ENCODE measurements at regions not wholly inside any gene's neighbourhood (a gene's known extent, or its start where the extent isn't known, plus 50 kb on each side); places are given as distances from the start of the nearest gene placed in this dataset.
"Not testable (repeated sequence)": the region's sequence is repeated elsewhere in the genome, so short reads cannot be mapped to it uniquely, and the experiment has no call there.

GRCh38 chrX:46165866-46166265 is 379.4 kb downstream of the ZNF674 start:
- Histone ChIP-seq H3K9ac (ENCODE audit: low read depth, low read length) (no peak overlapping the region), H3K9me3 (ENCODE audit: insufficient read depth, low read length, severe bottlenecking) (no peaks in the 10 kb centered on the region), H3K79me2 (ENCODE audit: insufficient read depth, low read length) (no peaks in the 10 kb centered on the region), H3K36me3 (ENCODE audit: insufficient read depth, low read length) (no peaks in the 10 kb centered on the region), H3K4me1 (ENCODE audit: insufficient read depth, low read length) (no peaks in the 10 kb centered on the region), H3K4me3 (ENCODE audit: low read depth in 1 of 2, low read length in 2 of 2) (no peak overlapping the region), H3K27ac (ENCODE audit: low read length) (no peak overlapping the region), H3K4me2 (ENCODE audit: insufficient read depth, low read length) (no peak overlapping the region), H2AFZ (ENCODE audit: low read depth, low read length) (no peak overlapping the region), H4K20me1 (ENCODE audit: insufficient read depth, low read length) (no peaks in the 10 kb centered on the region), H3K27me3 (ENCODE audit: insufficient read depth, low read length, poor library complexity) (no peaks in the 10 kb centered on the region)
- ATAC-seq (ENCODE audit: insufficient read depth, low read depth) (no peak), DNase-seq (no peak)
- TF ChIP-seq EZH2 (IDR thresholded peaks at IDR 0.05; ENCODE audit: borderline replicate concordance, low read depth, low read length, severe bottlenecking): no peak
- no peak for TF ChIP-seq CTCF (IDR thresholded peaks at IDR 0.05; ENCODE audit: borderline replicate concordance, extremely low read depth, low read length, poor library complexity, severe bottlenecking)

GRCh38 chrX:46165411-46165810 is 379.8 kb downstream of the ZNF674 start:
- H2AFZ ChIP-seq (ENCODE audit: low read depth, low read length): no peak overlapping the region
- DNase-seq: no peak
- H3K9me3 ChIP-seq (ENCODE audit: insufficient read depth, low read length, severe bottlenecking): no peaks in the 10 kb centered on the region
- H3K4me1 ChIP-seq (ENCODE audit: insufficient read depth, low read length): no peaks in the 10 kb centered on the region
- TF ChIP-seq CTCF (IDR thresholded peaks at IDR 0.05; ENCODE audit: borderline replicate concordance, extremely low read depth, low read length, poor library complexity, severe bottlenecking): no peak
- TF ChIP-seq EZH2 (IDR thresholded peaks at IDR 0.05; ENCODE audit: borderline replicate concordance, low read depth, low read length, severe bottlenecking): no peak
- H3K27ac ChIP-seq (ENCODE audit: low read length): no peak overlapping the region
- H3K36me3 ChIP-seq (ENCODE audit: insufficient read depth, low read length): no peaks in the 10 kb centered on the region
- H3K4me2 ChIP-seq (ENCODE audit: insufficient read depth, low read length): no peak overlapping the region
- H3K4me3 ChIP-seq (ENCODE audit: low read depth in 1 of 2, low read length in 2 of 2): no peak overlapping the region
- H4K20me1 ChIP-seq (ENCODE audit: insufficient read depth, low read length): no peaks in the 10 kb centered on the region
- no peaks in the 10 kb centered on the region for H3K79me2 ChIP-seq (ENCODE audit: insufficient read depth, low read length)
- no peak for ATAC-seq (ENCODE audit: insufficient read depth, low read depth)
- no peaks in the 10 kb centered on the region for H3K27me3 ChIP-seq (ENCODE audit: insufficient read depth, low read length, poor library complexity)
- no peak overlapping the region for H3K9ac ChIP-seq (ENCODE audit: low read depth, low read length)

GRCh38 chrX:46152756-46153155 is 392.5 kb downstream of the ZNF674 start:
- Histone ChIP-seq H3K27me3 (ENCODE audit: insufficient read depth, low read length, poor library complexity) (no peaks in the 10 kb centered on the region), H3K4me2 (ENCODE audit: insufficient read depth, low read length) (no peak overlapping the region), H3K4me1 (ENCODE audit: insufficient read depth, low read length) (no peaks in the 10 kb centered on the region), H3K9ac (ENCODE audit: low read depth, low read length) (no peak overlapping the region), H3K79me2 (ENCODE audit: insufficient read depth, low read length) (no peaks in the 10 kb centered on the region), H4K20me1 (ENCODE audit: insufficient read depth, low read length) (no peaks in the 10 kb centered on the region), H3K4me3 (ENCODE audit: low read depth in 1 of 2, low read length in 2 of 2) (no peak overlapping the region), H3K27ac (ENCODE audit: low read length) (no peak overlapping the region), H3K9me3 (ENCODE audit: insufficient read depth, low read length, severe bottlenecking) (no peaks in the 10 kb centered on the region), H2AFZ (ENCODE audit: low read depth, low read length) (no peak overlapping the region), H3K36me3 (ENCODE audit: insufficient read depth, low read length) (no peaks in the 10 kb centered on the region)
- DNase-seq (no peak), ATAC-seq (ENCODE audit: insufficient read depth, low read depth) (no peak)
- TF ChIP-seq EZH2 (IDR thresholded peaks at IDR 0.05; ENCODE audit: borderline replicate concordance, low read depth, low read length, severe bottlenecking) (no peak), CTCF (IDR thresholded peaks at IDR 0.05; ENCODE audit: borderline replicate concordance, extremely low read depth, low read length, poor library complexity, severe bottlenecking) (no peak)

GRCh38 chrX:46151332-46151731 is 393.9 kb downstream of the ZNF674 start:
- not testable (repeated sequence) for H3K9me3 ChIP-seq (ENCODE audit: insufficient read depth, low read length, severe bottlenecking); H3K4me3 ChIP-seq (ENCODE audit: low read depth in 1 of 2, low read length in 2 of 2); DNase-seq; ATAC-seq (ENCODE audit: insufficient read depth, low read depth); H2AFZ ChIP-seq (ENCODE audit: low read depth, low read length); H3K27ac ChIP-seq (ENCODE audit: low read length); H3K4me2 ChIP-seq (ENCODE audit: insufficient read depth, low read length); H3K9ac ChIP-seq (ENCODE audit: low read depth, low read length); H3K79me2 ChIP-seq (ENCODE audit: insufficient read depth, low read length); H3K27me3 ChIP-seq (ENCODE audit: insufficient read depth, low read length, poor library complexity); H4K20me1 ChIP-seq (ENCODE audit: insufficient read depth, low read length); H3K36me3 ChIP-seq (ENCODE audit: insufficient read depth, low read length); H3K4me1 ChIP-seq (ENCODE audit: insufficient read depth, low read length)
